GM23248 (cell line): ENCODE measurements at regions not wholly inside any gene's neighbourhood (a gene's known extent, or its start where the extent isn't known, plus 50 kb on each side); places are given as distances from the start of the nearest gene placed in this dataset.

Source experiments
- DNase-seq: peaks from one replicate; pipeline ENCODE4 v3.0.0-alpha.2; 2015
- H2AFZ ChIP-seq: fragments of 200-600 bp; sonication (generic); 2 replicates; pipeline ENCODE4 v1.6.1; 2016; ENCODE audit warnings: antibody characterized with exemption
- H3F3A ChIP-seq: fragments of 200-600 bp; sonication (generic); 2 replicates; pipeline ENCODE4 v1.6.1; 2016; ENCODE audit warnings: mild to moderate bottlenecking, antibody characterized with exemption, mixed run types; ENCODE audit not compliant: insufficient read depth
- H3K27ac ChIP-seq: fragments of 200-600 bp; sonication (generic); 2 replicates; pipeline ENCODE4 v1.5.1; 2016; ENCODE audit warnings: mild to moderate bottlenecking
- H3K27me3 ChIP-seq: fragments of 200-600 bp; sonication (generic); replicated peaks from 2 replicates; pipeline ENCODE4 v1.6.1; 2016; ENCODE audit warnings: mild to moderate bottlenecking; ENCODE audit not compliant: insufficient read depth
- H3K36me3 ChIP-seq: fragments of 200-600 bp; sonication (generic); 2 replicates; pipeline ENCODE4 v1.6.1; 2016; ENCODE audit warnings: low read depth, mild to moderate bottlenecking
- H3K4me1 ChIP-seq: fragments of 200-600 bp; sonication (generic); 2 replicates; pipeline ENCODE4 v1.6.1; 2016; ENCODE audit warnings: mild to moderate bottlenecking; ENCODE audit not compliant: insufficient read depth
- H3K4me2 ChIP-seq: fragments of 200-600 bp; sonication (generic); one replicate; pipeline ENCODE4 v1.6.1; 2016; ENCODE audit warnings: mild to moderate bottlenecking; ENCODE audit not compliant: unreplicated experiment
- H3K4me3 ChIP-seq: fragments of 200-600 bp; sonication (generic); 2 replicates; pipeline ENCODE4 v1.5.1; 2016; ENCODE audit warnings: mild to moderate bottlenecking
- H3K79me2 ChIP-seq: fragments of 200-600 bp; sonication (generic); 2 replicates; pipeline ENCODE4 v1.6.1; 2016; ENCODE audit warnings: mild to moderate bottlenecking; ENCODE audit not compliant: insufficient read depth
- H3K9ac ChIP-seq: fragments of 200-600 bp; sonication (generic); 2 replicates; pipeline ENCODE4 v1.6.1; 2016; ENCODE audit warnings: mild to moderate bottlenecking
- H3K9me2 ChIP-seq: fragments of 200-600 bp; sonication (generic); 2 replicates; pipeline ENCODE4 v1.6.1; 2016; ENCODE audit warnings: mixed run types, mild to moderate bottlenecking, moderate library complexity; ENCODE audit not compliant: insufficient read depth
- H3K9me3 ChIP-seq: fragments of 200-600 bp; sonication (generic); one replicate; pipeline ENCODE4 v1.6.1; 2017; ENCODE audit warnings: low read depth
- H4K20me1 ChIP-seq: fragments of 200-600 bp; sonication (generic); 2 replicates; pipeline ENCODE4 v1.6.0; 2016; ENCODE audit not compliant: insufficient read depth
- EZH2 ChIP-seq: fragments of 200-600 bp; sonication (generic); IDR thresholded peaks from 2 replicates; pipeline ENCODE4 v1.6.1; 2018; ENCODE audit warnings: antibody characterized with exemption, mild to moderate bottlenecking; ENCODE audit not compliant: insufficient read depth, poor library complexity, severe bottlenecking
- EZH2phosphoT487 ChIP-seq: fragments of 200-600 bp; sonication (generic); IDR thresholded peaks from 2 replicates; pipeline ENCODE4 v1.6.1; 2018; ENCODE audit warnings: antibody characterized with exemption, moderate library complexity, mild to moderate bottlenecking, low read depth; ENCODE audit not compliant: insufficient read depth
- WGBS, 2 experiments: methylation state at CpG; one replicate each; pipeline ENCODE4 v1.1.6; 2015 to 2017; ENCODE audit warnings: low lambda C conversion rate in 2 of 2, low coverage in 1 of 2; ENCODE audit errors: missing lambda C conversion rate in 2 of 2; 5-methylcytosine and 5-hydroxymethylcytosine counted together
- in situ Hi-C: fragments of 300-500 bp; cut with MboI; formaldehyde crosslinking; loops from 2 replicates; pipeline ENCODE4 v1.15.0; 2020

DNA sequence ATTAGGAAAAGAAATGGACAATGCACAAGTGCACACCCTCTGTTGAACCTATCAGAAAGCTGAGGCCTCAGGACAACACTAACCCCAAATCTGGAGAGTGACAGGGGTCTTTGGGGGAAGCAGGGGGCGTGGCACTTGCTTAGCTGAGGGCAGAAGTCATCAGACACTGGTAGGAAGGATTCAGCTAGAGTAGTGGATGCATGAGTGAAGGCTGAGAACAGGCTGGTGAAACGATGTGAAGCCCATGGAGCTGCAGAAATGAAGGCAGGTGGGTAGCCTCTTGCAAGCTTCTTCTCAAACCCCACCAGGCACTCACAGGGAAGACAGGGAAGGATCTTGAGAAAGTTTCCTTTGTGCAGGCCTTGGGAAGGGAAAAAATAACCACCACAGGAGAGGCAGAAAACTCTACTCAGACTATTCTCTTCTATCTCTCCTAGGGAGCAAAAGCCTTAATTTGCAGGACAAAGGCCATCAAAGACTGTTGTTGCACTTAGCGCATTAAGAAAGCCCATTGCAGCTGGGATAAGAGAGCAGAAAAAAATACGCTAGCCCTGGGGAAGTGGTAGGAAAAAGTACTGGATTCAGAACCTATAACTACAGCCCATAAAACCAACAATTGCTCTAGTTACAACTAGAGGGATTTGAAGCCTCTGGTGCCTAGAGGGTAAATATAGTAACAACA lies 193.3 kb upstream of the ZNF536 start:
- Histone ChIP-seq H3K9ac (no peak overlapping the region), H4K20me1 (no peaks in the 10 kb centered on the region), H3K9me2 (no peaks in the 10 kb centered on the region), H3K27me3 (no peaks in the 10 kb centered on the region), H3K4me3 (no peak overlapping the region), H2AFZ (no peak overlapping the region), H3K9me3 (no peaks in the 10 kb centered on the region), H3K4me1 (no peaks in the 10 kb centered on the region), H3K4me2 (no peak overlapping the region), H3K36me3 (no peaks in the 10 kb centered on the region), H3K27ac (no peak overlapping the region), H3F3A (no peaks in the 10 kb centered on the region), H3K79me2 (no peaks in the 10 kb centered on the region)
- in situ Hi-C loops = no loop called here
- TF ChIP-seq EZH2 = no peak
- no peak for TF ChIP-seq EZH2phosphoT487
- DNase-seq = no peak
- WGBS, 2 experiments = 23 to 28% methylated on average over 4 of the region's 4 CpGs

DNA sequence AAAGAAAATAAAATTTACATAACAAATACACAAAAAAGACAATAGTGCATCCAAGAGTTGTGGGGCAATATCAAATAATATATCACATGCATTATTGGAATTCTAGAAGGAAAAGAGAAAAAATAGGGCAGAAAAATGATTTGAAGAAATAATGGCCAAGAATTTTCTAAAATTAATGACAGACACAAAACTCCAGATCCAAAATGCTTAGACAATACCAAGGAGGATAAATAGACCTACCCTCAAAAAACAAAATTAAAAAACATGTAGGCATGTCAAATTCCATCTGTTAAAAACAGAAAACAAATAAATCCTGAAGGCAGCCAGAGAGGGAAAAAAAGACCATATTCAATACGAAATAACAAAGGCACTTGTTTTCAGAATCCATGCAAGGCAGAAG lies 191.5 kb upstream of the ZNF536 start:
- H3K4me2 ChIP-seq = no peak overlapping the region
- no peak overlapping the region for H2AFZ ChIP-seq
- 0% methylated on average over 1 of the region's 1 CpG for WGBS, 2 experiments
- TF ChIP-seq EZH2 (no peak), EZH2phosphoT487 (no peak)
- H3K9ac ChIP-seq = no peak overlapping the region
- DNase-seq = no peak
- H3K79me2 ChIP-seq = no peaks in the 10 kb centered on the region
- no peaks in the 10 kb centered on the region for H3K4me1 ChIP-seq
- H3K9me3 ChIP-seq = no peaks in the 10 kb centered on the region
- H3F3A ChIP-seq = no peaks in the 10 kb centered on the region
- H3K9me2 ChIP-seq = no peaks in the 10 kb centered on the region
- no peak overlapping the region for H3K4me3 ChIP-seq
- H3K27ac ChIP-seq = no peak overlapping the region
- H3K27me3 ChIP-seq = no peaks in the 10 kb centered on the region
- in situ Hi-C loops = no loop called here
- H3K36me3 ChIP-seq = no peaks in the 10 kb centered on the region
- no peaks in the 10 kb centered on the region for H4K20me1 ChIP-seq

DNA sequence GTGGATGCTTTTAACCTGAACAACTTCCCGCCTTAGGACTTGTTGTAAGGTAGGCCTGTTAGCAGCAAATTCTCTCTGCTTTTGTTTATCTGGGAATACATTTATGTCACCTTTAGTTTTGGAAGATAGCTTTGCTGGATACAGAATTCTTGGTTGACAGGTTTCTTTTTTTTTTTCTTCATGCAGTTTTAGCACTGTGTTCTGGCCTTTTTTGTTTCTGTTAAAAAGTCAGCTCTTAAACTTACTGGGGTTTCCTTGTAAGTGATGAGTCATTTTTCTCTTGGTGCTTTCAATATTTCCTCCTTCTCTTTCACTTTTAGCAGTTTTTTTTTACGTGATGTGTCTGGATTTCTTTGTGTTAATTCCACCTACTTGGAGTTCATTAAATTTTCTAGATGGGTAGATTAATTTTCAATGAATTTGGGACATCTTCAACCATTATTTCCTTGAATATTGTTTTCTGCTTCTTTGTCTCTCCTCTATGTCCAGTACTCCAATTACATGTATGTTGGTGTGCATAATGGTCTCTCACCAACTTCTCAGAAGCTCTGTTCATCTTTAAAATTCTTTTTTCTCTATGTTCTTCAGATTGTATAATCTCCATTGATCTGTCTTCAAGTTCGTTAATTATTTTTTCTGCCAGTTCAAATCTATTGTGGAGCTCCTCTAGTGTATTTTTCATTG lies 188.2 kb upstream of the ZNF536 start:
- Histone ChIP-seq H3K36me3 (no peaks in the 10 kb centered on the region), H3K4me3 (no peak overlapping the region), H3K27ac (no peak overlapping the region), H3F3A (no peaks in the 10 kb centered on the region), H3K9me3 (no peaks in the 10 kb centered on the region), H3K9me2 (no peaks in the 10 kb centered on the region), H3K4me1 (no peaks in the 10 kb centered on the region), H4K20me1 (no peaks in the 10 kb centered on the region), H3K9ac (no peak overlapping the region), H3K4me2 (no peak overlapping the region), H3K79me2 (no peaks in the 10 kb centered on the region), H2AFZ (no peak overlapping the region), H3K27me3 (no peaks in the 10 kb centered on the region)
- TF ChIP-seq EZH2phosphoT487 = no peak
- no peak for TF ChIP-seq EZH2
- 22 to 30% methylated on average over 3 of the region's 3 CpGs for WGBS, 2 experiments
- in situ Hi-C loops = no loop called here
- DNase-seq = no peak

DNA sequence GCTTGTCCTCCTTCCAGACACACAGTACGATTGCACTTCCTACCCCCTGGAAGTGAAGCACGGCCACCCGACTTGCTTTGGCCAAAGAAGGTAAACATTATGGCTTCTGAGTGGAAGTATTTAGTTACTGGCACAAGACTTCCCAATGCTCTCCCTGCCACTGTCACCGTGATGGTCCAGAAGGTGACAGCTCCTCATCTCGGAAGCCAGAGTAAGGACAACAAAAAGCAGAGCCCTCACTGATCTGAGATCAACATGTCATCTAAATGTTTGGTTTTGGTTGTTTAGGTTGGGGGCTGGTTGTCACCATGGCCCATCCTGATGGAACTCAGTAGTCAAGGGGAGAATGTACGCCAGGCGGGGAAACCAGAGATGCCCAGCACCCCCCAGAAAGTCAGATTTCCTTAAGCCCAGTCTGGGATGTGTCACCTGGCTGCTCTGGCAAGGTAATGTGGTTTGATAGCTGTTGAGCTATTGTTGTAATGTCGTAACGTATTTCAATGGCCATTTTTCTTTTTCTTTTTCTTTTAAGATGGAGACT lies 170.1 kb upstream of the ZNF536 start:
- Histone ChIP-seq H3K4me1 (no peaks in the 10 kb centered on the region), H3K27ac (no peak overlapping the region), H4K20me1 (no peaks in the 10 kb centered on the region), H3K27me3 (no peaks in the 10 kb centered on the region), H3K4me3 (no peak overlapping the region), H3K79me2 (no peaks in the 10 kb centered on the region), H2AFZ (no peak overlapping the region), H3K9me3 (no peaks in the 10 kb centered on the region), H3F3A (no peaks in the 10 kb centered on the region), H3K9me2 (no peaks in the 10 kb centered on the region), H3K36me3 (no peaks in the 10 kb centered on the region), H3K9ac (no peak overlapping the region), H3K4me2 (no peak overlapping the region)
- TF ChIP-seq EZH2phosphoT487 = no peak
- no peak for TF ChIP-seq EZH2
- in situ Hi-C loops = no loop called here
- no peak for DNase-seq
- 51 to 54% methylated on average over 9 of the region's 9 CpGs for WGBS, 2 experiments
